Activated CD4-positive, CD25-positive, alpha-beta regulatory T cell treated with anti-CD3 and anti-CD28 coated beads, Interleukin-2, amount 50 U/mL, for 24 hours (primary cell): ENCODE measurements at regions not wholly inside any gene's neighbourhood (a gene's known extent, or its start where the extent isn't known, plus 50 kb on each side); places are given as distances from the start of the nearest gene placed in this dataset.
A peak's percentile ranks its signal among the peaks of the same experiment; 100 is the strongest.
"Not testable (repeated sequence)": the region's sequence is repeated elsewhere in the genome, so short reads cannot be mapped to it uniquely, and the experiment has no call there.

Experiments used
- ATAC-seq, 2 donors: fragments of 150-1000 bp; cut with Tn5 transposase; one replicate each; pipeline ENCODE4 v1.10.0; 2021; ENCODE audit warnings: mild to moderate bottlenecking in 1 of 2, moderate library complexity in 1 of 2

GRCh38 chr11:22567759-22568158, 57.9 kb downstream of the FANCF start:
- no peak for ATAC-seq

- ATAC-seq: no peak
Observed at GRCh38 chr11:22566293-22566692, 59.3 kb downstream of the FANCF start.

- no peak for ATAC-seq
Observed at GRCh38 chr11:22561283-22561682, 64.3 kb downstream of the FANCF start.

GRCh38 chr11:22559416-22559815, 66.2 kb downstream of the FANCF start:
- ATAC-seq: no peak

- no peak for ATAC-seq
Observed at GRCh38 chr11:22558664-22559063, 67.0 kb downstream of the FANCF start.

- no peak for ATAC-seq
Observed at GRCh38 chr11:22556381-22556780, 69.2 kb downstream of the FANCF start.

- ATAC-seq: no peak
Observed at GRCh38 chr11:22555881-22556280, 69.7 kb downstream of the FANCF start.

- peak in 1 of 2 donors; percentile 68 for ATAC-seq
Observed at GRCh38 chr11:22554221-22554620, 71.4 kb downstream of the FANCF start.

- no peak for ATAC-seq
Observed at GRCh38 chr11:22552885-22553284, 72.7 kb downstream of the FANCF start.

GRCh38 chr11:22546746-22547145, 78.9 kb downstream of the FANCF start:
- no peak for ATAC-seq

GRCh38 chr11:22543261-22543660, 82.4 kb downstream of the FANCF start:
- no peak for ATAC-seq

- no peak for ATAC-seq
Observed at GRCh38 chr11:22539821-22540256, 85.8 kb downstream of the FANCF start.

- no peak for ATAC-seq
Observed at GRCh38 chr11:22536071-22536470, 89.6 kb downstream of the FANCF start.

GRCh38 chr11:22528612-22529429, 96.8 kb downstream of the FANCF start:
- not testable (repeated sequence) for ATAC-seq

GRCh38 chr11:22522225-22522624, 103.4 kb downstream of the FANCF start:
- no peak for ATAC-seq

GRCh38 chr11:22521226-22521625, 104.4 kb downstream of the FANCF start:
- ATAC-seq: peak in 1 of 2 donors; percentile 43

- no peak for ATAC-seq
Observed at GRCh38 chr11:22520521-22520920, 105.1 kb downstream of the FANCF start.

- ATAC-seq: not testable (repeated sequence)
Observed at GRCh38 chr11:22518344-22518743, 107.3 kb downstream of the FANCF start.

- no peak for ATAC-seq
Observed at GRCh38 chr11:22516111-22516510, 109.5 kb downstream of the FANCF start.

GRCh38 chr11:22512457-22512856, 113.2 kb downstream of the FANCF start:
- no peak for ATAC-seq

- ATAC-seq: no peak
Observed at GRCh38 chr11:22510741-22511140, 114.9 kb downstream of the FANCF start.

GRCh38 chr11:22510010-22510409, 115.6 kb downstream of the FANCF start:
- ATAC-seq: no peak

GRCh38 chr11:22508665-22509064, 117.0 kb downstream of the FANCF start:
- no peak for ATAC-seq

GRCh38 chr11:22497474-22497873, 128.1 kb downstream of the FANCF start:
- no peak for ATAC-seq
